HG03354 (cell line): ENCODE measurements at regions not wholly inside any gene's neighbourhood (a gene's known extent, or its start where the extent isn't known, plus 50 kb on each side); places are given as distances from the start of the nearest gene placed in this dataset.

ENCODE experiments used
- ATAC-seq: cut with Tn5 transposase; IDR thresholded peaks from one replicate; pipeline ENCODE4 v1.9.1; 2021; ENCODE audit warnings: mild to moderate bottlenecking; ENCODE audit not compliant: unreplicated experiment, poor library complexity, severe bottlenecking

DNA sequence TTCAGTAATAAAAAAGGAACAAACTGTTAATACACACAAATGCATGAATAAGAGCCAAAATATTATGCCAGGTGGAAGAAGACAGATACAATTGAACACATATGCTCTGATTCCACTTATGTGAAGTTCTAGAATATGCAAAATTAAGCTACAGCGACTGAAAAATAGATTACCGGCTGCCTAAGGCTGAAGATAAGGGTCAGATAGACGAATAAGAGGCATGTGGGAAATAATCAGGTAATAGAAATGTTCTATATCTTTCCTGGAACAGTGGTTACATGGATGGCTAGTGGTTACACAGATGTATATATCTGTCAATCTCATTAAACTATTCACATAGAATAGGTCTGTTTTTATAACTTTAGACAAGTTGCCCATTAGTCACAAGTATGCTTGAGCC, 51.9 kb upstream of the REG3G start:
- ATAC-seq, result no peak
